ENCODE measurements at regions not wholly inside any gene's neighbourhood (a gene's known extent, or its start where the extent isn't known, plus 50 kb on each side); places are given as distances from the start of the nearest gene placed in this dataset.

DNA sequence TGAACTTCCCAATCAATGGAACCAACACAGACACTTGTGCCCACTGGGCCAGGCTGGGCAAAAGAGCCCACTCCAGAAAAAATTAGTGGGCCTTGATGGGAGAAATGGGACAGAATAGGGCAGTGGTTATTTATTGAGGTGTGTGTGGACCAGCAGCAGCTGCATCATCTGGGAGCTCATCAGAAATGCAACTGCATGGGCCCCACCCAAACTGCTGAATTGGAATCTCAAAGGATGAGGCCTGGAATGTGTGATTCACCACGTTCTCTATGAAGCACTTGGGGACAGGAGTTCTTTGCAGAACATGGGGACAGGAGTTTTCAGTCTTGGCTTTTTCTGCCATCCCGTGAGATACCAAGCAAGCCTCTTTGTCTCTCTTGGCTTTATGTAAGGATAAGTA is 255.6 kb upstream of the PLET1 start:
- in situ Hi-C loops (cut with HindIII; ENCODE audit: extremely low pct_ligation_motif_present, low pct_unique_long_range_greater_than_20kb) = no loop called here
- Histone ChIP-seq H3K4me2 (ENCODE audit: low read depth, low read length) (no peak overlapping the region), H3K27me3 (ENCODE audit: control insufficient read depth in 1 of 2, insufficient read depth in 2 of 2, low read length in 2 of 2) (no peaks in the 10 kb centered on the region; a peak in 2 of 5 replicates), H2AFZ (ENCODE audit: low read length) (no peak overlapping the region), H3K4me1 (ENCODE audit: insufficient read depth, low read length) (no peaks in the 10 kb centered on the region), H3K9me3 (ENCODE audit: low read length) (no peaks in the 10 kb centered on the region), H3K9ac (ENCODE audit: insufficient read depth, low read depth, low read length) (no peak overlapping the region), H4K20me1 (ENCODE audit: insufficient read depth, low read length) (no peaks in the 10 kb centered on the region), H3K4me3 (replicated peaks in 1 of 3; ENCODE audit: insufficient read depth in 1 of 3, low read depth in 2 of 3, low read length in 3 of 3) (no peak overlapping the region), H3K36me3 (replicated peaks in 1 of 2; ENCODE audit: control insufficient read depth in 1 of 2, insufficient read depth in 2 of 2, low read length in 2 of 2) (no peaks in the 10 kb centered on the region), H3K79me2 (ENCODE audit: insufficient read depth, low read length) (no peaks in the 10 kb centered on the region), H3K27ac (ENCODE audit: extremely low read length, insufficient read depth, low read length) (no peak overlapping the region)
- WGBS (ENCODE audit: low lambda C conversion rate) = 3% methylated on average over 2 of the region's 2 CpGs
- DNase-seq (ENCODE audit: low spot score) (no peak), FAIRE-seq (no peak), ATAC-seq (no peak)
- no TSS peak for BruUV-seq (replicated peaks)
- TF ChIP-seq FOXM1 (CRISPR knock-in tag; IDR thresholded peaks at IDR 0.05) (no peak), NBN (conservative IDR thresholded peaks at IDR 0.05) (no peak), TCF7L2 (IDR thresholded peaks at IDR 0.05; ENCODE audit: low read depth, low read length) (no peak), TP53 (CRISPR knock-in tag; conservative IDR thresholded peaks at IDR 0.05) (no peak), ZNF724P (CRISPR knock-in tag; IDR thresholded peaks at IDR 0.05; ENCODE audit: borderline replicate concordance) (no peak), ZNF510 (CRISPR knock-in tag; IDR thresholded peaks at IDR 0.05; ENCODE audit: low read depth) (no peak)
- TF ChIP-seq, protein P1, sequence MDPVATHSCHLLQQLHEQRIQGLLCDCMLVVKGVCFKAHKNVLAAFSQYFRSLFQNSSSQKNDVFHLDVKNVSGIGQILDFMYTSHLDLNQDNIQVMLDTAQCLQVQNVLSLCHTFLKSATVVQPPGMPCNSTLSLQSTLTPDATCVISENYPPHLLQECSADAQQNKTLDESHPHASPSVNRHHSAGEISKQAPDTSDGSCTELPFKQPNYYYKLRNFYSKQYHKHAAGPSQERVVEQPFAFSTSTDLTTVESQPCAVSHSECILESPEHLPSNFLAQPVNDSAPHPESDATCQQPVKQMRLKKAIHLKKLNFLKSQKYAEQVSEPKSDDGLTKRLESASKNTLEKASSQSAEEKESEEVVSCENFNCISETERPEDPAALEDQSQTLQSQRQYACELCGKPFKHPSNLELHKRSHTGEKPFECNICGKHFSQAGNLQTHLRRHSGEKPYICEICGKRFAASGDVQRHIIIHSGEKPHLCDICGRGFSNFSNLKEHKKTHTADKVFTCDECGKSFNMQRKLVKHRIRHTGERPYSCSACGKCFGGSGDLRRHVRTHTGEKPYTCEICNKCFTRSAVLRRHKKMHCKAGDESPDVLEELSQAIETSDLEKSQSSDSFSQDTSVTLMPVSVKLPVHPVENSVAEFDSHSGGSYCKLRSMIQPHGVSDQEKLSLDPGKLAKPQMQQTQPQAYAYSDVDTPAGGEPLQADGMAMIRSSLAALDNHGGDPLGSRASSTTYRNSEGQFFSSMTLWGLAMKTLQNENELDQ (CRISPR knock-in tag; IDR thresholded peaks at IDR 0.05; ENCODE audit: borderline replicate concordance) = no peak
- TF ChIP-seq, protein P2, sequence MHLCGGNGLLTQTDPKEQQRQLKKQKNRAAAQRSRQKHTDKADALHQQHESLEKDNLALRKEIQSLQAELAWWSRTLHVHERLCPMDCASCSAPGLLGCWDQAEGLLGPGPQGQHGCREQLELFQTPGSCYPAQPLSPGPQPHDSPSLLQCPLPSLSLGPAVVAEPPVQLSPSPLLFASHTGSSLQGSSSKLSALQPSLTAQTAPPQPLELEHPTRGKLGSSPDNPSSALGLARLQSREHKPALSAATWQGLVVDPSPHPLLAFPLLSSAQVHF (CRISPR knock-in tag; IDR thresholded peaks at IDR 0.05) = no peak
- TF ChIP-seq, protein P3, sequence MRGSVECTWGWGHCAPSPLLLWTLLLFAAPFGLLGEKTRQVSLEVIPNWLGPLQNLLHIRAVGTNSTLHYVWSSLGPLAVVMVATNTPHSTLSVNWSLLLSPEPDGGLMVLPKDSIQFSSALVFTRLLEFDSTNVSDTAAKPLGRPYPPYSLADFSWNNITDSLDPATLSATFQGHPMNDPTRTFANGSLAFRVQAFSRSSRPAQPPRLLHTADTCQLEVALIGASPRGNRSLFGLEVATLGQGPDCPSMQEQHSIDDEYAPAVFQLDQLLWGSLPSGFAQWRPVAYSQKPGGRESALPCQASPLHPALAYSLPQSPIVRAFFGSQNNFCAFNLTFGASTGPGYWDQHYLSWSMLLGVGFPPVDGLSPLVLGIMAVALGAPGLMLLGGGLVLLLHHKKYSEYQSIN (CRISPR knock-in tag; IDR thresholded peaks at IDR 0.05; ENCODE audit: borderline replicate concordance) = no peak
- TF ChIP-seq, protein P4, sequence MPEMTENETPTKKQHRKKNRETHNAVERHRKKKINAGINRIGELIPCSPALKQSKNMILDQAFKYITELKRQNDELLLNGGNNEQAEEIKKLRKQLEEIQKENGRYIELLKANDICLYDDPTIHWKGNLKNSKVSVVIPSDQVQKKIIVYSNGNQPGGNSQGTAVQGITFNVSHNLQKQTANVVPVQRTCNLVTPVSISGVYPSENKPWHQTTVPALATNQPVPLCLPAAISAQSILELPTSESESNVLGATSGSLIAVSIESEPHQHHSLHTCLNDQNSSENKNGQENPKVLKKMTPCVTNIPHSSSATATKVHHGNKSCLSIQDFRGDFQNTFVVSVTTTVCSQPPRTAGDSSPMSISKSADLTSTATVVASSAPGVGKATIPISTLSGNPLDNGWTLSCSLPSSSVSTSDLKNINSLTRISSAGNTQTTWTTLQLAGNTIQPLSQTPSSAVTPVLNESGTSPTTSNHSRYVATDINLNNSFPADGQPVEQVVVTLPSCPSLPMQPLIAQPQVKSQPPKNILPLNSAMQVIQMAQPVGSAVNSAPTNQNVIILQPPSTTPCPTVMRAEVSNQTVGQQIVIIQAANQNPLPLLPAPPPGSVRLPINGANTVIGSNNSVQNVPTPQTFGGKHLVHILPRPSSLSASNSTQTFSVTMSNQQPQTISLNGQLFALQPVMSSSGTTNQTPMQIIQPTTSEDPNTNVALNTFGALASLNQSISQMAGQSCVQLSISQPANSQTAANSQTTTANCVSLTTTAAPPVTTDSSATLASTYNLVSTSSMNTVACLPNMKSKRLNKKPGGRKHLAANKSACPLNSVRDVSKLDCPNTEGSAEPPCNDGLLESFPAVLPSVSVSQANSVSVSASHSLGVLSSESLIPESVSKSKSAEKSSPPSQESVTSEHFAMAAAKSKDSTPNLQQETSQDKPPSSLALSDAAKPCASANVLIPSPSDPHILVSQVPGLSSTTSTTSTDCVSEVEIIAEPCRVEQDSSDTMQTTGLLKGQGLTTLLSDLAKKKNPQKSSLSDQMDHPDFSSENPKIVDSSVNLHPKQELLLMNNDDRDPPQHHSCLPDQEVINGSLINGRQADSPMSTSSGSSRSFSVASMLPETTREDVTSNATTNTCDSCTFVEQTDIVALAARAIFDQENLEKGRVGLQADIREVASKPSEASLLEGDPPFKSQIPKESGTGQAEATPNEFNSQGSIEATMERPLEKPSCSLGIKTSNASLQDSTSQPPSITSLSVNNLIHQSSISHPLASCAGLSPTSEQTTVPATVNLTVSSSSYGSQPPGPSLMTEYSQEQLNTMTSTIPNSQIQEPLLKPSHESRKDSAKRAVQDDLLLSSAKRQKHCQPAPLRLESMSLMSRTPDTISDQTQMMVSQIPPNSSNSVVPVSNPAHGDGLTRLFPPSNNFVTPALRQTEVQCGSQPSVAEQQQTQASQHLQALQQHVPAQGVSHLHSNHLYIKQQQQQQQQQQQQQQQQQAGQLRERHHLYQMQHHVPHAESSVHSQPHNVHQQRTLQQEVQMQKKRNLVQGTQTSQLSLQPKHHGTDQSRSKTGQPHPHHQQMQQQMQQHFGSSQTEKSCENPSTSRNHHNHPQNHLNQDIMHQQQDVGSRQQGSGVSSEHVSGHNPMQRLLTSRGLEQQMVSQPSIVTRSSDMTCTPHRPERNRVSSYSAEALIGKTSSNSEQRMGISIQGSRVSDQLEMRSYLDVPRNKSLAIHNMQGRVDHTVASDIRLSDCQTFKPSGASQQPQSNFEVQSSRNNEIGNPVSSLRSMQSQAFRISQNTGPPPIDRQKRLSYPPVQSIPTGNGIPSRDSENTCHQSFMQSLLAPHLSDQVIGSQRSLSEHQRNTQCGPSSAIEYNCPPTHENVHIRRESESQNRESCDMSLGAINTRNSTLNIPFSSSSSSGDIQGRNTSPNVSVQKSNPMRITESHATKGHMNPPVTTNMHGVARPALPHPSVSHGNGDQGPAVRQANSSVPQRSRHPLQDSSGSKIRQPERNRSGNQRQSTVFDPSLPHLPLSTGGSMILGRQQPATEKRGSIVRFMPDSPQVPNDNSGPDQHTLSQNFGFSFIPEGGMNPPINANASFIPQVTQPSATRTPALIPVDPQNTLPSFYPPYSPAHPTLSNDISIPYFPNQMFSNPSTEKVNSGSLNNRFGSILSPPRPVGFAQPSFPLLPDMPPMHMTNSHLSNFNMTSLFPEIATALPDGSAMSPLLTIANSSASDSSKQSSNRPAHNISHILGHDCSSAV (CRISPR knock-in tag; IDR thresholded peaks at IDR 0.05; ENCODE audit: borderline replicate concordance) = no peak
- CTCF ChIA-PET (ENCODE audit: low intra/inter-chr PET ratio, low total read pairs) = no interaction called here
- POLR2A ChIA-PET = no interaction called here
- intact Hi-C loops (cut with micrococcal nuclease; ENCODE audit: unreplicated experiment) = no loop called here

Measured in HepG2 (cell line).